ENCODE measurements at regions not wholly inside any gene's neighbourhood (a gene's known extent, or its start where the extent isn't known, plus 50 kb on each side); places are given as distances from the start of the nearest gene placed in this dataset.

GRCh38 chr20:43306837-43307236 lies 117.1 kb upstream of the PTPRT start:
- no peak overlapping the region for H3K9ac ChIP-seq (ENCODE audit: low read length)
- H3K4me3 ChIP-seq (ENCODE audit: insufficient read depth, low read length, poor library complexity, severe bottlenecking) = no peak overlapping the region
- no peaks in the 10 kb centered on the region for H4K20me1 ChIP-seq (ENCODE audit: low read depth, low read length)
- H3K27ac ChIP-seq (ENCODE audit: low read depth, low read length) = no peak overlapping the region
- H3F3A ChIP-seq (ENCODE audit: insufficient read depth) = no peaks in the 10 kb centered on the region
- H3K4me2 ChIP-seq (ENCODE audit: low read depth, low read length, poor library complexity, severe bottlenecking) = no peak overlapping the region
- no peak overlapping the region for H2AFZ ChIP-seq (ENCODE audit: low read depth, low read length, severe bottlenecking)
- H3K27me3 ChIP-seq (ENCODE audit: low read length) = 0 out of 2 replicates have a peak, but pooled peaks cover 3% of the 10 kb centered on the region
- H3K36me3 ChIP-seq (ENCODE audit: low read length) = no peaks in the 10 kb centered on the region
- H3K79me2 ChIP-seq (ENCODE audit: insufficient read depth, low read length) = no peaks in the 10 kb centered on the region
- H3K9me2 ChIP-seq (replicated peaks; ENCODE audit: insufficient read depth, low read length) = no peaks in the 10 kb centered on the region
- TF ChIP-seq CTCF (IDR thresholded peaks at IDR 0.05; ENCODE audit: insufficient read depth, low read length, poor library complexity, severe bottlenecking) (no peak), EZH2phosphoT487 (conservative IDR thresholded peaks at IDR 0.05; ENCODE audit: low read length) (no peak)
- H3K9me3 ChIP-seq (ENCODE audit: insufficient read depth, low read length) = no peaks in the 10 kb centered on the region

DNA sequence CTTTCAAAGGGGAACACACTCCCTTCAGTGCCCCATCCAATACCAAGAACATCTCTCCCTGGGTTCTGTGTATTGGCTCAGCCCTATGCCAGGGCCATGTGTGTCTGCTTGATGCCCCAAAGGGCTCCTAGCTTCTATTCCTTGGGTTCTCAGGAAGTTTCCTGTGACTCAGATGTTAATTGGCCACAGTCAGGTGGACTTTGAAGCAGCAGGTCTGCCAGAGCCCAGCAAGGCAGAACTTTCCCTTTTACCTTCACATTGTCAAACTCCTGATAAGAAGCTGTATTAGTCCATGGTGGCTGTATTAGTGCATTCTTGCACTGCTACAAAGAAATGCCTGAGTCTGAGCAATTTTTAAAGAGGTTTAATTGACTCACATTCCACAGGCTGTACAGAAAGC lies 116.0 kb upstream of the PTPRT start:
- H2AFZ ChIP-seq (ENCODE audit: low read depth, low read length, severe bottlenecking) = no peak overlapping the region
- no peaks in the 10 kb centered on the region for H3K9me2 ChIP-seq (replicated peaks; ENCODE audit: insufficient read depth, low read length)
- no peaks in the 10 kb centered on the region for H3K36me3 ChIP-seq (ENCODE audit: low read length)
- TF ChIP-seq CTCF (IDR thresholded peaks at IDR 0.05; ENCODE audit: insufficient read depth, low read length, poor library complexity, severe bottlenecking) (no peak), EZH2phosphoT487 (conservative IDR thresholded peaks at IDR 0.05; ENCODE audit: low read length) (no peak)
- H3K79me2 ChIP-seq (ENCODE audit: insufficient read depth, low read length) = no peaks in the 10 kb centered on the region
- H3K27me3 ChIP-seq (ENCODE audit: low read length) = 0 out of 2 replicates have a peak, but pooled peaks cover 2% of the 10 kb centered on the region
- no peaks in the 10 kb centered on the region for H4K20me1 ChIP-seq (ENCODE audit: low read depth, low read length)
- no peak overlapping the region for H3K4me2 ChIP-seq (ENCODE audit: low read depth, low read length, poor library complexity, severe bottlenecking)
- no peaks in the 10 kb centered on the region for H3F3A ChIP-seq (ENCODE audit: insufficient read depth)
- H3K9me3 ChIP-seq (ENCODE audit: insufficient read depth, low read length) = no peaks in the 10 kb centered on the region
- H3K4me3 ChIP-seq (ENCODE audit: insufficient read depth, low read length, poor library complexity, severe bottlenecking) = no peak overlapping the region
- H3K9ac ChIP-seq (ENCODE audit: low read length) = no peak overlapping the region
- H3K27ac ChIP-seq (ENCODE audit: low read depth, low read length) = no peak overlapping the region

GRCh38 chr20:43304598-43304997 lies 114.9 kb upstream of the PTPRT start:
- Histone ChIP-seq H3K9ac (ENCODE audit: low read length) (no peak overlapping the region), H3K4me3 (ENCODE audit: insufficient read depth, low read length, poor library complexity, severe bottlenecking) (no peak overlapping the region), H3K9me3 (ENCODE audit: insufficient read depth, low read length) (no peaks in the 10 kb centered on the region), H3K36me3 (ENCODE audit: low read length) (no peaks in the 10 kb centered on the region), H3K27ac (ENCODE audit: low read depth, low read length) (no peak overlapping the region), H3K79me2 (ENCODE audit: insufficient read depth, low read length) (no peaks in the 10 kb centered on the region), H2AFZ (ENCODE audit: low read depth, low read length, severe bottlenecking) (no peak overlapping the region), H3F3A (ENCODE audit: insufficient read depth) (no peaks in the 10 kb centered on the region), H3K27me3 (ENCODE audit: low read length) (no peaks in the 10 kb centered on the region), H4K20me1 (ENCODE audit: low read depth, low read length) (no peaks in the 10 kb centered on the region), H3K9me2 (replicated peaks; ENCODE audit: insufficient read depth, low read length) (no peaks in the 10 kb centered on the region), H3K4me2 (ENCODE audit: low read depth, low read length, poor library complexity, severe bottlenecking) (no peak overlapping the region)
- no peak for TF ChIP-seq CTCF (IDR thresholded peaks at IDR 0.05; ENCODE audit: insufficient read depth, low read length, poor library complexity, severe bottlenecking)
- no peak for TF ChIP-seq EZH2phosphoT487 (conservative IDR thresholded peaks at IDR 0.05; ENCODE audit: low read length)
